Vagina (tissue), 2 donors: ENCODE measurements at regions not wholly inside any gene's neighbourhood (a gene's known extent, or its start where the extent isn't known, plus 50 kb on each side); places are given as distances from the start of the nearest gene placed in this dataset.

Experiments
- POLR2A ChIP-seq, 2 donors: fragments of 450-650 bp; IDR thresholded peaks; one replicate each; pipeline ENCODE4 v1.6.1; 2017; ENCODE audit warnings: antibody characterized with exemption in 2 of 2, mild to moderate bottlenecking in 2 of 2, moderate library complexity in 2 of 2
- TF ChIP-seq, protein P1 (sequence below), 3 experiments: fragments of 450-650 bp in 2 of 3; fragments of 200-600 bp in 1 of 3; sonication (generic) in 1 of 3; IDR thresholded peaks; one replicate each; pipeline ENCODE4 v1.5.1; 2017 to 2019; ENCODE audit warnings: antibody characterized with exemption in 3 of 3, mild to moderate bottlenecking in 2 of 3, moderate library complexity in 2 of 3

DNA sequence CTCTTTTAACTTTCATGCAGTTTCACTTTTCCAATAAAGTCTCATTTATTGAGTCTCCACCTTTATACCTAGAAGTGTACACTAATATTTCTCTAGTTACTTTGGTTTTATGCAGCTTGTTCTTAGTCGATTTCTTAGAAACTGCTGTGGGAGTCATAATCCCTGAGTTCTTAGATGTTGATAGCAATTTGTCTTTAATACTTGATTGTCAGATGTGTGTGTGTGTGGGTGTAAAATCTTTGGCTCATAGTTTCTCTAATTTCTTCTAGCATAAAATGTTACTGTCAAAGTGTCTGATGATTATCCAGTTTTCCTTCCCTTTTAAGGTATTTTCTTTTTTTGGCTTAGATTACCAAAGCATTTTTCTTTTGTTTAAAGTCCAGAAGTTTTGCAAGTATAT, 473.8 kb upstream of the PTCHD4 start:
- TF ChIP-seq, protein P1, sequence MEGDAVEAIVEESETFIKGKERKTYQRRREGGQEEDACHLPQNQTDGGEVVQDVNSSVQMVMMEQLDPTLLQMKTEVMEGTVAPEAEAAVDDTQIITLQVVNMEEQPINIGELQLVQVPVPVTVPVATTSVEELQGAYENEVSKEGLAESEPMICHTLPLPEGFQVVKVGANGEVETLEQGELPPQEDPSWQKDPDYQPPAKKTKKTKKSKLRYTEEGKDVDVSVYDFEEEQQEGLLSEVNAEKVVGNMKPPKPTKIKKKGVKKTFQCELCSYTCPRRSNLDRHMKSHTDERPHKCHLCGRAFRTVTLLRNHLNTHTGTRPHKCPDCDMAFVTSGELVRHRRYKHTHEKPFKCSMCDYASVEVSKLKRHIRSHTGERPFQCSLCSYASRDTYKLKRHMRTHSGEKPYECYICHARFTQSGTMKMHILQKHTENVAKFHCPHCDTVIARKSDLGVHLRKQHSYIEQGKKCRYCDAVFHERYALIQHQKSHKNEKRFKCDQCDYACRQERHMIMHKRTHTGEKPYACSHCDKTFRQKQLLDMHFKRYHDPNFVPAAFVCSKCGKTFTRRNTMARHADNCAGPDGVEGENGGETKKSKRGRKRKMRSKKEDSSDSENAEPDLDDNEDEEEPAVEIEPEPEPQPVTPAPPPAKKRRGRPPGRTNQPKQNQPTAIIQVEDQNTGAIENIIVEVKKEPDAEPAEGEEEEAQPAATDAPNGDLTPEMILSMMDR (IDR thresholded peaks at IDR 0.05) = no peak
- TF ChIP-seq POLR2A (IDR thresholded peaks at IDR 0.05) = no peak
